CD1c-positive myeloid dendritic cell (primary cell): ENCODE measurements at regions not wholly inside any gene's neighbourhood (a gene's known extent, or its start where the extent isn't known, plus 50 kb on each side); places are given as distances from the start of the nearest gene placed in this dataset.
"Not testable (repeated sequence)": the region's sequence is repeated elsewhere in the genome, so short reads cannot be mapped to it uniquely, and the experiment has no call there.

Experiments used
- DNase-seq: peaks from one replicate; pipeline ENCODE4 v3.0.0-alpha.2; 2016; ENCODE audit errors: extremely low spot score

GRCh38 chr16:61002479-61003204 is 1033.6 kb downstream of the CDH8 start:
- no peak for DNase-seq

DNA sequence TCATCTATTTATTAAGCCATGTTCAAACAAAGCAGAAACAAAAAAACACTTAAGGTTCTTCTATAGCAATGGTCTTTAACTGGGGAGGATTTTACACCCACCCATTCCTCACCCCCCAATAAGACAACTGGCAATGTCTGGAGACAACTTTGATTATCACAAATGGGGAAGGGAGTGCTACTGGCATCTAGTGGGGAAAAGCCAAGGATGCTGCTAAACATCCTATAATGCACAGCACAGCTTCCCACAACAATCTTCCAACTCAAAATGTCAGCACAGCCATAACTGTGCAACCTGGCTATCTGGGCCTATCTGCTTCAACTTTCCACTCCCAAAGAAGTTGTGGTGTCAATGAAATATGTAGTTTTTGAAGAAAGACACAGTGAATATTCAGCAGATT is 1044.4 kb downstream of the CDH8 start:
- DNase-seq: no peak

DNA sequence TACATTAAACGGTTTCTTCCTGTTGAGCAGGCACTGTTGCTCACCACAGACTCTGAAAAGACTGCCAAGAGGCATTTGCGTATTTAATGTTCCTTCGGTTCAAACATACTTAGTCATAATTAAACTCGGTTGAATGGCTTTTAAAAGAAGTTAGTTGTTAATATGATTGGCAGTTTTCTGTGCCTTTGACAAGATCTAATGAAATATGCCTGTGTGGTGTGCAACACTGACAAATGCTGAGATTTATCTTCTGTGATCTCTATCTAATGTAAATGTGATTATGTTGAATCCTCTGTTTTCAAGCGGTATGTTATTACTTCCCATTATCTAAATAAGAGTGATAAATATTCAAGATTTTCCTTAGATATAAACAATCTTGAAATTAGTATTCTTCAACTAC is 1046.6 kb downstream of the CDH8 start:
- DNase-seq: no peak

DNA sequence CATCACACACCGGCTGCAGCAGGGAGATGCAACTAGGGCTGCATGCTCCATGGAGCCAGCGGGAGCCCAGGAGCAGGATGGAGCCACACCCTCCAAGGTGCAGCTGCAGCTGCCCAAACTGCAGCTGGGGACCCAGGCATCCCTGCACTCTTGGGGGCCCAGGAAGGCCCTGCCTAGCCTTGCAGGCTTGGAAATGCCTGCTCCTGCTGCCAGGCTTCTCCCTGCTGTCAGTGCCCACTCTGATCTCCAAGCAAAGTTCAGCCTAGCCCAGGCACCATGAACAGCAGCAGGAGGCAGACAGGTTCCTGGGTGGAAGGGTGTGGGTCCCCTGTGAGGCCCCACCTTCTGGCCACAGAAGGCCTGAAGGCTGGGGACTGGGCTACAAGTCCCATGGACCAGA is 1057.1 kb downstream of the CDH8 start:
- no peak for DNase-seq

GRCh38 chr16:60949800-60950199 is 1086.4 kb downstream of the CDH8 start:
- no peak for DNase-seq

GRCh38 chr16:60945225-60945624 is 1091.0 kb downstream of the CDH8 start:
- no peak for DNase-seq

GRCh38 chr16:60936189-60936588 is 1100.0 kb downstream of the CDH8 start:
- not testable (repeated sequence) for DNase-seq

DNA sequence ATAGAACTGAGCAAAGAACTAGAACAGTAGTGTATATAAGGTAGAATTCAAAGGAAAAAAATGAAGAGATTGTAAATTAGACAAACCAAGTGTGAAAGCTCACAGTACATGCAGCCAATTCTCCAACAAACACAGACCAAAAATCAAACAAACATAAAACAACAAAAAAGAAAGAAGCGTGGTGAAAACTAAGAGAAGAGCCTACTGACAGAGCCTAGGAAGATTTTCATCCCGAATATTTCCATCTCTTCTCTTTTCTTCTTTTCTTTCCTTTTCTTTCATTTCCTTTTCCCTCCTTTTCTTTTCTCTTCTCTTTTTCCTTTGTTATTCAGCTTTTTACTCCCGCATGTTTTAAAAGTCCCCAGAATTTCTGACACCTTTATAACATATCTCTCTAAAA is 1103.6 kb downstream of the CDH8 start:
- DNase-seq: no peak

GRCh38 chr16:60930291-60930690 is 1105.9 kb downstream of the CDH8 start:
- DNase-seq: no peak

- DNase-seq: no peak
Measured at GRCh38 chr16:60922920-60923319, 1113.3 kb downstream of the CDH8 start.

GRCh38 chr16:60914334-60914733 is 1121.9 kb downstream of the CDH8 start:
- no peak for DNase-seq

DNA sequence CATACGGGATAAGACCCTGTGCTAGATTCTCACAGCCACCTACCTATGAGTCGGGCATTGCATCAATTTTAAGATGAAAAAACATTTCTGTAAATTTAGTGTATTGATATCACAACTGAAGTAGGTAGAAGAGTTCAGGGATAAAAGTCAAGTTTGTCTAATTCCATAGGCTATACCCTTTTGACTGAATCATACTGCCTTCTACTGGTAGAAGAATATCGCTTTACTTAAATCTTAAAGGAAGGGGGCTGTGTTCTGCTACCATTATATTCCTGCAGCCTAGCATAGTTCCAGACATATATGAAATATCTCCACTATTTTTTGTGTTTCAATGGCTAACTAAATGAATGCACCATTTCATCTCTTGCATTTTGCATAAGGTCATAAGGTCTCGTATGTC is 1128.6 kb downstream of the CDH8 start:
- DNase-seq: no peak

- DNase-seq: no peak
Measured at GRCh38 chr16:60905811-60906210, 1130.4 kb downstream of the CDH8 start.

GRCh38 chr16:60902114-60902513 is 1134.1 kb downstream of the CDH8 start:
- no peak for DNase-seq

DNA sequence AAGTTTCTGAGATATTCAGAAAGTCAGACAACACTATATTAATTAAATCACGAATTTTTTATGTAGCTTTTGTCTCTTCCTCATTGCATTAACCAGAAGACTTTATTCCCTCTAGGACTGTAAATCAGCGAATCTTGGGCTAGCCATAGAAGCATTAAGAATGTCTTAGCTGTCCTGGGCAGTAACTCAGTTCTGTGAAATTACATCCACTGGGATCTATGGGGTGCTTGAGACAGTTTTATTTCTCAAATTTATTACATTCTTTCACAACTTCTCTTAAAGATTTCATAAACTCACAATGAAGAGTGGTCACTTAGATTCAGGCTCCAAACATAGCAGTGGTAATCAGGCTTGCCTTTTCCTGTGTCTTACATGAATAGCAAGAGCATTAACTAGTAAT is 1153.4 kb downstream of the CDH8 start:
- no peak for DNase-seq

GRCh38 chr16:60852635-60853034 is 1183.6 kb downstream of the CDH8 start:
- DNase-seq: no peak

DNA sequence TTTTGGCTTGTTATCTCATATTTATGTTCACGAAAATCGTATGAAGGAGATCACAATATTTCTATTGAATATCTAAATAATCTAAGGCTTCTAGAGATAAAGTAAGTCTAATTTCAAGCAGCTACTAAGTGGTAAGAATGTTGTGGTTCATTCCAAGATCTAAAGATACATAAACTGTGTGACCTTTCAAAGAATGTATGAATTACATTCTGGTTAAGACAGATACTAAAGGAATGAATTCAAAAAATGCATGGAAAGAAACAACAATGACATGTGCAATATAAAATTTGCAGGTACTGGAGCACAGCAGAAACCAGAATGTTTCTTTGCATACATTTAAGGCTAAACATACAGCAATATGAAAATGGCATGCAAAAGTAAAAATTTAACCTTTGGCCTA is 1214.6 kb downstream of the CDH8 start:
- no peak for DNase-seq

- no peak for DNase-seq
Measured at GRCh38 chr16:60820361-60820760, 1215.9 kb downstream of the CDH8 start.

DNA sequence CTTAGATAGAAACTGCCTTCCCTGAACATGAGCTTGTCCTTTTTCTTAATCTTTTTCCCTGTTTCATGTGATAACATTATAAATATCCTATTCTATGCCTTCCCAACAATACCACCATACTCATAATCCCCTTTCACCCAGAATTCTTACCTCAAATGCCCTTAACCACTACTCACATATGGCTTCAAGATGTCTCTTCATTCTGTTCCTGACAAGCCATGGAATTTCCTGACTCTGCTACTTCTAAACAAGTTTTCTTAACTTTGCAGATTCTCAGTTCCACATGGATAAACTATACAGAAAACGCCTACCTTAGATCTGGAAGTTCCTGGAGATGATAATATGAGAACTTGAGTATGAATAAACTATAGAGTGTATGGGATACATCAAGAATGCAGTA is 1217.8 kb downstream of the CDH8 start:
- DNase-seq: no peak

GRCh38 chr16:60816461-60816860 is 1219.8 kb downstream of the CDH8 start:
- DNase-seq: no peak

DNA sequence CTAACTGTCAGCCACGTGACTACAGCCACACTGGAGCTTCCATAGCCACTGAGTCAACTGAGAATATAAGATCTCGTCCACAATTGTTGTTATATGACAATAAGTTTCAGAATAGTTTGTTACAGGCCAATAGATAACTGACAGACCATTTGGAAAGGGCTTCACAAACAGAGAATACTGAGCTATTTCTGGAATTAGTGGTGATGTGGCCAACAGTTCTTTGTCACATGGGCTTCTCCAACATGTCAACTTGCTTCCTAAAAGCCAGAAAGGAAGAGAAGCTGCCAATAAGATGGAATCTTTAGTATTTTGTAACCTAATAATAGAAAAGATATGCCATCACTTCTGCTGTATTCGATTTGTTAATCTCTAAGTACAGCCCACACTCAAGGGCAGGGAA is 1220.4 kb downstream of the CDH8 start:
- no peak for DNase-seq

GRCh38 chr16:60815033-60815432 is 1221.2 kb downstream of the CDH8 start:
- no peak for DNase-seq

GRCh38 chr16:60811657-60812056 is 1224.6 kb downstream of the CDH8 start:
- no peak for DNase-seq

- no peak for DNase-seq
Measured at GRCh38 chr16:60811051-60811608, 1225.1 kb downstream of the CDH8 start.
